ENCODE measurements at regions not wholly inside any gene's neighbourhood (a gene's known extent, or its start where the extent isn't known, plus 50 kb on each side); places are given as distances from the start of the nearest gene placed in this dataset.

GRCh38 chr2:151002959-151003600 lies 258.6 kb downstream of the RBM43 start:
- Histone ChIP-seq H4K20me1 (ENCODE audit: control insufficient read depth, insufficient read depth, insufficient read length) (no peaks in the 10 kb centered on the region), H4K91ac (ENCODE audit: insufficient read length, low read depth, low read length) (no peak overlapping the region), H3K18ac (ENCODE audit: insufficient read length, low read depth, low read length) (no peak overlapping the region), H3K4ac (ENCODE audit: low read depth, low read length) (no peak overlapping the region), H3K4me2 (ENCODE audit: insufficient read depth, insufficient read length, low read length) (no peak overlapping the region), H2BK5ac (ENCODE audit: insufficient read length, low read length) (no peak overlapping the region), H3K56ac (ENCODE audit: insufficient read length, low read depth, low read length) (no peak overlapping the region), H3K27ac (ENCODE audit: insufficient read length, low read depth, low read length) (no peak overlapping the region), H3T11ph (ENCODE audit: low read length) (no peak overlapping the region), H2BK15ac (ENCODE audit: low read depth, low read length) (no peak overlapping the region), H3K23me2 (ENCODE audit: insufficient read length, low read depth, low read length, poor library complexity, severe bottlenecking) (no peaks in the 10 kb centered on the region), H2AK5ac (ENCODE audit: insufficient read length, low read length) (no peak overlapping the region), H3K4me1 (ENCODE audit: insufficient read depth, low read length) (no peaks in the 10 kb centered on the region), H2BK12ac (ENCODE audit: insufficient read length, low read depth, low read length) (no peak overlapping the region), H3K23ac (ENCODE audit: insufficient read length, low read depth, low read length) (no peak overlapping the region), H3K79me1 (ENCODE audit: insufficient read depth, low read depth, low read length, poor library complexity, severe bottlenecking) (no peaks in the 10 kb centered on the region), H2BK120ac (ENCODE audit: low read depth, low read length, poor library complexity, severe bottlenecking) (no peak overlapping the region), H3K9ac (ENCODE audit: extremely low read depth, insufficient read length, low read length) (no peak overlapping the region), H3K79me2 (ENCODE audit: insufficient read depth, low read length) (no peaks in the 10 kb centered on the region), H2AFZ (ENCODE audit: low read length) (no peak overlapping the region), H3K14ac (ENCODE audit: insufficient read depth, low read length) (no peak overlapping the region), H2BK20ac (ENCODE audit: low read depth, low read length, poor library complexity, severe bottlenecking) (no peak overlapping the region), H4K8ac (replicated peaks; ENCODE audit: insufficient read length, low read depth, low read length) (no peak overlapping the region), H3K27me3 (ENCODE audit: insufficient read depth, low read length) (no peaks in the 10 kb centered on the region), H4K5ac (ENCODE audit: insufficient read length, low read depth, low read length) (no peak overlapping the region), H3K9me3 (ENCODE audit: control insufficient read depth, low read depth, low read length) (no peaks in the 10 kb centered on the region)
- no peak overlapping the region for H3K27ac Mint-ChIP-seq
- no peaks in the 10 kb centered on the region for H3K27me3 Mint-ChIP-seq (ENCODE audit: low read depth)
- no peak overlapping the region for H3K4me3 Mint-ChIP-seq
- no CpG with 5 or more reads among the region's 5 CpGs for WGBS (ENCODE audit: extremely low coverage, insufficient read length, low lambda C conversion rate)
- no peak for DNase-seq
- no peaks in the 10 kb centered on the region for H3K9me3 Mint-ChIP-seq
- no peak for TF ChIP-seq CTCF (conservative IDR thresholded peaks at IDR 0.05)
- H3K4me1 Mint-ChIP-seq: no peaks in the 10 kb centered on the region
- H3K36me3 Mint-ChIP-seq (ENCODE audit: insufficient read depth in 1 of 3, low read depth in 3 of 3): peaks cover 0 to 2% (median 0%) of the 10 kb centered on the region in 3 experiments; a peak in 1 of 7 replicates

All from H9 (cell line).